EH (cell line): ENCODE measurements at regions not wholly inside any gene's neighbourhood (a gene's known extent, or its start where the extent isn't known, plus 50 kb on each side); places are given as distances from the start of the nearest gene placed in this dataset.
"Not testable (repeated sequence)": the region's sequence is repeated elsewhere in the genome, so short reads cannot be mapped to it uniquely, and the experiment has no call there.

Experiments used
- DNase-seq: peaks from one replicate; pipeline ENCODE4 v3.0.0-alpha.2; 2015; ENCODE audit warnings: low read depth

DNA sequence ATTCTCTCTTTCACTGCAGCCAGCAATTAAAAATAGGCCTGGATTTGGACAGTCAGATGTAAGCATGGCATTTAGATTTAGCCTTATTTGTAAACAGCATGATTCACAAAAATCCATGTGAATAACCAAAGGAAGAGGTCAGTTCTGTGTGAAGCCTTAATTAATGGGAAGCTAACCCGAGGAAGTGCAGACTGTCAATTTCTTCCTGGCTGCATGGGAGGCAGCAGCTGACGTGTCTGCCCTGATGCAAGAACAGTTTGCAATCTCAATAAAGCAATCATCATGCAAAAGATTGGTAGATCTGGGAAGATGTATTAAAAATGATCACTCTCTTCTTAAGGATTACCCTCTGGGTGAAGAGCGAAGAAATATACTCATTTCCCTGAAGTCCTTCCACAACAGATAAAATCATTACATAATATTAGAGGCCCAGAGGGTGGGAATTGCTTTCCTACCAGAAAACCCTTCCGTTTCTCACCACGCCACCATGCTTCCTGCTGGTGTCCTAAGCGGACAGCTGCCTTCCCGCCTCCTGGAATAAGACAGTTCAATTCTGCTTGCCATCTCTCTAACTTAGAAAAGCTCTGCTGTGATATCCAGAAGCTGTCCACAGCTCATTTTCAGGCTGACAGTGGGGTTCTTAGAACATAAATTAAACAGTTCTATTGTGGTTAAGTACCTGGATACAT is 526.7 kb upstream of the NRP1 start:
- DNase-seq = no peak

DNA sequence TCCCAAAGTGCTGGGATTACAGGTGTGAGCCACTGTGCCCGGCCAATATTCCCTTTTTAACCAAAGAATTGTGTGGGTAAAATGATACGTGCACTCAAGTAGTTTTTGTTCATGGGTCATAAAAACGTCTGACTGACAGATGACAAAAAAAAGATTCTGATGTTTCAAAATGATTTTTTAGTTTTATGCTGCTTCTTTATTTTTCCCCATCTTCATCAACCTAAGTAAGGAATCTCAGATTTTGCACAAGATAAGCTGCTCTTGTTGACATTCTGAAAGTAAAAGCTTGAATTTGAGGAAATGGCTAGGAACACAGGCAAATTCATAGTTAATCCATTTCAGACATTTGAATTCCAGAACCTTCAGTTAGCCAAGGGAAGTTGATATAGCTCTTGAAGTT is 526.1 kb upstream of the NRP1 start:
- no peak for DNase-seq

DNA sequence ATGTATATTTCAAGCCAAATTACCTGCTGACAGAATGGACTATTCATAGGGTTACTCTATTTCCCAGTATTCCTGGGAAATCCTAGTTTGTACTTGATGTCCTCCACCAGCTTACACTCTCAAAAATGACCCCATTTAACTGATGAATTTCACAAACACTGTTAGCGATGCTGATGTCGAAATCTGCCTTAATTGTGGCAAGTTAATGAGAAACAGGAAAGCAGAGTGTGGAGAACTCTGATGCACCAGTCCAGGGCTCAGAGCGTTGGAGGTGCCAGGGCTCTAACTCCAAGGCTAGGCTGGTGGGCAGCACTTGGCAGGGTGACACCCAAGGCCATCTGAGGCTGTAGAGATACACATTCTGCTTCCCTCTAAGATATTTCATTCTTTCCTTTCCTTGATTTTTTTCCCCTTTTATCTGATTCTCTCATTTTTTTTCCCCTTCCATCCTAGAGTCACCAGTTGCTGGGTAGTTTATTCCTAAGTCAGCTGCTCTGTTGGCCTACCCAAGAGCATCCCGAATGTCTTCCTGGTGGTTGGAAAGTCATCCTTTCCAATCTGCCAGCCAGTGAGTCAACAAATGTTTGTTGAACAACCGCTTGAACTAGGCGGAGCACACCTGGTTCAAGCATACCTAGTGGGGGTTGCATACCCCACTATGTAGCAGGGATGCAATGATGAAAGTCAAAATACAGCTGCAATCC is 525.0 kb upstream of the NRP1 start:
- no peak for DNase-seq

DNA sequence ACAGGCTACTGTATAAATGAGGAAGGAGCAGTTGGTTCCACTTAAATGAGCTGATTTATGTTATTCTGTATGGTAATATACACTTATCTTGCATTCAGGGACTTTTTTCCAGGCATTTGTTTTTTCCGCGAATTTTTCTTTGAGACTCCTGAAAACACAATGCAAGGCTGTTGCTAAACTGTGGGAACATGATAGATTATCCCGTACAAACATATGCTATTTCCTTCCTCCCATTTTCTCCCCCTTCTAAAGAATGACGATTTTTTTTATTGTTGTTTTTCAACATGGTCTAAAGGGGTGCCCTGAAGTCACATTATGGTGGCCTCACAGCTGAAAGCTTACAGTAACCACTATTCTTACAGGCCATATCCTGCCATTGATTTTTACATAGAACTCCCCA is 523.9 kb upstream of the NRP1 start:
- no peak for DNase-seq

- not testable (repeated sequence) for DNase-seq
These were observed 518.8 kb upstream of the NRP1 start for GRCh38 chr10:33853221-33853620.

DNA sequence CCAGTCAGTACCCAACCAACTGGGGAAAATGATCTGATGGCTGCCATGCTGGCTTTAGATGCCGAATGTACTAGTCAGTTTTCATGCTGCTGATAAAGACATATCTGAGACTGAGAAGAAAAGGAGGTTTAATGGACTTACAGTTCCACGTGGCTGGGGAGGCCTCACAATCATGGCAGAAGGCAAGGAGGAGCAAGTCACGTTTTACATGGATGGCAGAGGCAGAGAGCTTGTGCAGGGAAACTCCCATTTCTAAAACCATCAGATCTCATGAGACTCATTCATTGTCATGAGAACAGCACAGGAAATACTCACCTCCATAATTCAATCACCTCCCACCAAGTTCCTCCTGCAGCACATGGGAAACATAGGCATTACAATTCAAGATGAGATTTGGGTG is 508.9 kb upstream of the NRP1 start:
- no peak for DNase-seq

DNA sequence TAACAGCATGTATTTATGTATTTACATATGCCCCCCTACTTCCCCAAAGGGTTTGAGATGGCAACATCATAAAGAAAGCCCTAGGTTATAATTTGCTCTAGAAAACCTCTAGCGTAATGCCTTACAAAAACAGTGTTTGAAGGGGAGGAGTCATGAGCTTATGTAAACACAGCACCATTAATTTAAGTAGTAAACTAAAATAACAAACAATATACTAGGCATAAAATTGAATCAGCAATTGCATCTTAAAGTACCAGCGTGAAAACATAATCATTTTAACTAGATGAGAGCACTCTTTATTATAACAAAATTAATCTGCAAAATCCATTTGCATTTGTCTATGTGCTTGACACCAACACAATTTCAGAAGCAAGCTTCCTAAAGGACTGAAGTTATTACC is 507.2 kb upstream of the NRP1 start:
- no peak for DNase-seq

DNA sequence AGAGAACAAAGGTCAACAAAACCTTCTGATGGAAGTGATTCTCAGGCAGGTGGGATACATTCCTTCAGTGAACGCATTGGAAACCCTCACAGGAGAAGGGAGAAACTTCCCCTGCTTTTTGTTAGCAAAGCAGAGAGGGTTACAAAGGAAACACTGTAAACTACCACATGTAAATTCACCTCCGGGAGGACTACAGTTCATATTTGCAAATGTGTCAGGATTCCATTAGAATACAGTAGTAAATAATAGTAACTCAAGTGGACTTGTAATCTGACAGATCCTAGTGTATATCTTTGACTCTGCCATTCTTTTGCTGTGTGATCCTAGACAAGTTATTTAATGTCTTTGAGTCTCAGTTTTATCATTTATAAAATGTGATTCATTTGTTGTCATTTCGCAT is 504.3 kb upstream of the NRP1 start:
- no peak for DNase-seq

DNA sequence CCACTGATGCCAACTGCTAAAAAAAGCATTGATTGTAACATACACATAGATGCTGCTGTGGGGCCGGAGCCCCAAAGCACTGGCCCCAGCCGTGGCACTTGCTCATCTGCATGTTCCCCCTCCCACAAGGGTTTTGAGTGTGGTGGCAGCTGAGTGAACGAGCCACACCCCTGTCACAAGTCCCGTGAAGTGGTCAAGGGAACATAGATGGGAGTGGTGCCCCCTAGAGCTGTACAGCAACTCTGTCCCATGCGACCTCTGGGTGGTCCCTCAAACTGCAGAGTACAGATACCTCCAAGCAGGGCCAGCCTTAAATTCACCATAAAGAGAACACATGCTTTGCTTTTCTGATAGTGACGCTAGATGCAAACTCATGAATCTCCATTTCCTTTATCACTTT is 503.3 kb upstream of the NRP1 start:
- DNase-seq = no peak

DNA sequence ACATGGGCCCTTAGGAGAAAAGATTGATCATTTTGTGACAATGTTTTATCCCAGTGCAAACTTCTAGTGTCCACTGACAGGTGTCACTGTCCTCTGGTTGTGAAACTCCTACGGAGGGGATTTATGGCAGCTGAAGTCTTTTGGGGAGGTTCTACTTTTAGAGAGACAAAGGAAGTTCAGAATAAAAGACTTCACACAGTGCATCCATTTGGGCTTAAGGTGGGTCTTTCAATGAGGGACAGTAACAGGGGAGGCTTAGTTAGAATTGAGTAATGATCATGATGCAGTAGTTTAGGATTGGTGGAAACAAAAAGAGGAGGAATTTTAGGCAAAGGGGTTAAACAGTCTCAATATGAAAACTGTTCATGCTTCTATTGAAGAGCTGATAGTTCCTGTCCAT is 501.1 kb upstream of the NRP1 start:
- no peak for DNase-seq

DNA sequence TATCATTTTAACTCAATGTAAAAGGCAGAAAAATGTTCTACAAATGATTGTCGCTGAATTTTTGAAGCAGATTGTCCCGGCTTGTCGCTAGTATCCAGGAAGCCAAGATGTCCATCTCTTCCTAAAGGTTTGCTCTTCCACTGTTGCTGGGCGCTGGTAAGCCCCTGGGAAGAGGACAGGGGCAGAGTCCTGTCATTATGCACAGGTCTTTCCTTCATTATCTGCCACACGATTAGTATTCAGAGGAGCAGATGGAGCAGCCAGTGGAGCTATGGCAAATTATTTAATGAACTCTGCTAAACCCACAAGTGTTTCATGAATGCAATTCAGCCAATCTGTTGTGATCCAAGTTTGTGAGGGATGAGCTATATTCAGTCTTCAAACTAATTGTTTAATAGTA is 499.1 kb upstream of the NRP1 start:
- no peak for DNase-seq

GRCh38 chr10:33832124-33832787 is 497.8 kb upstream of the NRP1 start:
- DNase-seq = no peak

DNA sequence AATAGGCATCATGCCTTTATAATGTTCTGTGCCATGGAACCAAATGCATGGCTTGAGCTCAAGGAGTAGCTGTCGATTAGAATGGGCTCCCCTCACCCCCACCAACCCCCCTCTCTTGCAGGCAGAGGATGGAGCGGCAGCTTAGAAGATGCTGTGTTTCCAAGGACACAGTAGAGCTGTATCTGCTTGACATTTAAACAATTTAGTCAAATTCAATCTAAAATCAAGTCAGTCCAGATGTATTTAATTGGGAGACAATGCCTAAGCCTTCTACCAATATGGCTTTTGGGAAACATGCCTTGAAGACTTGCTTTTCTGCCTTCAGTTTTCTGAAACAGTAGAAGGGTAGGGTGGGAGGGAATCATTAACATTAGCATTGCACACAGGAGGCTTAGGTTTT is 497.1 kb upstream of the NRP1 start:
- DNase-seq = no peak

DNA sequence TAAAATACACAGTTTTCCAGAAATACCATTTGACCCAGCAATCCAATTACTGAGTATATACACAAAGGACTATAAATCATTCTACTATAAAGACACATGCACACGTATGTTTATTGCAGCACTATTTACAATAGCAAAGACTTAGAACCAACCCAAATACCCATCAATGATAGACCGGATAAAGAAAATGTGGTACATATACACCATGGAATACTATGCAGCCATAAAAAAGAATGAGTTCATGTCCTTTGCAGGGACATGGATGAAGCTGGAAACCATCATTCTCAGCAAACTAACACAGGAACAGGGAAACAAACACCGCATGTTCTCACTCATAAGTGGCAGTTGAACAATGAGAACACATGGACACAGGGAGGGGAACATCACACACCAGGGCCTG is 495.4 kb upstream of the NRP1 start:
- DNase-seq = not testable (repeated sequence)

DNA sequence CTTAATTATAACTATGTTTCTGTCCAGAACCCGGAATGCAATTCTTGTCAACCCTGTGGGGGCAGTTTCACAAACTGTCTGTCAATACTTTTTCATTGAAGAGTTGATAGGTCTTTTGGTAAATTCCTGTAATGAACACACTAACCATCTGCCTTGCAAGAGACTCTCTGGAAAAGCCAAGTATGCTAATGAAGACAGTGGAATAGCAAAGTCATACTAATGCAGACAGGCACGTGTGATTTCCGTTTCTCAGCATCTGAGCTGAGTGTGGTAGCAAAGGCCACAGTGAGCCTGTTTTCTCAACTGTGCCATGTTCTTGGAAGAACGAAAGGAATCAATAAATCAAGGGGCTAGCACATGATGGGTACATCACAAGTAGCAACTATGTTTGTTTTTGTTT is 494.1 kb upstream of the NRP1 start:
- DNase-seq = no peak

- DNase-seq = no peak
These were observed 491.7 kb upstream of the NRP1 start for GRCh38 chr10:33826186-33826585.

DNA sequence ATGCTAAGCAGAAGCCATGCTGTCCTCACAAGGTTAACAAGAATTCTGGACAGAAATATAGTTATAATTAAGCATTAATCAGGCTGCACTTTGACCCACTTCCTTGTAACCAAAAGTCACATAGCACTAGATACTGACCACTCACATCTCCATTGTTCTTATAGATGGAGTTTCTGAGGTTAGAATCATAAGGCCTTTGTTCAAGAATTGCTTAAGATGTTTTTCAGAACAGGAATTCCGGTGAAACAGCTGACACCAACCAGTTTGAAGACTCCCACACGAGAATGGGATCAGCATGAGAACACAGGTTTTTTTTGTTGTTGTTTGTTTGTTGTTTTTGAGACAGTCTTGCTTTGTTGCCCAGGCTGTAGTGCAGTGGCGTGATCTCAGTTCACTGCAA is 488.3 kb upstream of the NRP1 start:
- no peak for DNase-seq

DNA sequence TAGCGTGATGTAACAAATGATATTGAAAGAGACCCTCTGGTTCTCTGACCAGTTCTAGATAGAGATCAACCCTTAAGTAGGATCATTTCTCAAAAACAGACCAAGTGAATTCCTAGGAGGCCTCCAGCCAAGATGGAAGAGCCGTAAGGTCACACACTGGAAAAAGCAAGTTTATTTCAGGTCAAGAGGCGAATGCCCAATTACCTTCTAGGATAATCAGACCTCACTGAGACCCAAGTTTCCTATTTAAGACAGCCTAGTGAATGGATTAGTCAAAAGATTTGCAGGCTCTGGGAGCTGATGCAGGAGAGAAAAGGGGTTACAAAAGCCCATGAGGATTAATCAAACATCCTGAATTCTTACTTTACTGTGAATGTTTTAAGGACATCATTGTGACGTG is 486.1 kb upstream of the NRP1 start:
- no peak for DNase-seq

GRCh38 chr10:33819206-33819605 is 484.7 kb upstream of the NRP1 start:
- DNase-seq = peak; percentile 42

GRCh38 chr10:33818343-33818742 is 483.9 kb upstream of the NRP1 start:
- DNase-seq = no peak

DNA sequence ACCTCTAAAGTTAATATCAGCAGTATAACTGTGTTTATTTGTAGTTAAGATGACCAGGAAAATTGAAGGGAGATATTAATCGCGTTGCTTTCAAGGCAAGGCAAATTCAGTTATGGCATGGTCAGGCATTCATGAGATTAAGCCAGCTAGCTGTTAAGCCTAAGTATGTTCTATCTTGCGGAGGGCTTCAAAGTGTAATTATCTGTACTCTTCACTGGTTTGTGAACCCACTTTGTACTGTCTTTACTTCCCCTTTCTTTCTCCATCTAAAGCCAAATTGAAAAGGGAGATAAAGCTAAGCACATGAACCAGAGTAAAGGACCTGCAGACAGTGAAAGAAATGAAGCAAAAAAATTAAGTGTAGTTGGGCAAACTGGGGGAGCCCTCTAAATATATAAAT is 483.1 kb upstream of the NRP1 start:
- DNase-seq = no peak

GRCh38 chr10:33815776-33816175 is 481.3 kb upstream of the NRP1 start:
- no peak for DNase-seq

GRCh38 chr10:33813871-33814270 is 479.4 kb upstream of the NRP1 start:
- DNase-seq = no peak

GRCh38 chr10:33813415-33813814 is 478.9 kb upstream of the NRP1 start:
- DNase-seq = no peak
